K562 (cell line): ENCODE measurements at regions not wholly inside any gene's neighbourhood (a gene's known extent, or its start where the extent isn't known, plus 50 kb on each side); places are given as distances from the start of the nearest gene placed in this dataset.

Source experiments
- ATAC-seq: fragments of 200-7000 bp; cut with Tn5 transposase; 3 replicates; pipeline ENCODE4 v1.9.1; 2020; ENCODE audit warnings: moderate library complexity
- BruUV-seq: library from RNA; stranded (reverse); fragments of 400-500 nt; replicated peaks from 2 replicates; lab custom pipeline; 2021; lab: Mats Ljungman, UMichigan
- CTCF ChIA-PET: fragments of 300-600 bp; formaldehyde crosslinking; extraction: SDS; loops from one replicate; lab custom pipeline; 2021; ENCODE audit warnings: low intra/inter-chr PET ratio; lab: Yijun Ruan, JAX
- POLR2A ChIA-PET: fragments of 300-600, 350-650 bp; sonication (Branson Sonifier 250); formaldehyde crosslinking; extraction: SDS; loops from one replicate; lab custom pipeline; 2021; ENCODE audit warnings: antibody characterized with exemption, inconsistent platforms; lab: Yijun Ruan, JAX
- DNase-seq, 4 experiments: peaks; one replicate each; pipeline versions ENCODE4 v3.0.0 to v3.0.0-alpha.2; 2011 to 2018; ENCODE audit warnings: low spot score in 3 of 4, mixed read lengths in 3 of 4; ENCODE audit errors: extremely low read depth in 1 of 4
- FAIRE-seq: peaks from 2 replicates; lab custom pipeline; 2011; peaks lifted over from hg19 to GRCh38; lab: Jason Lieb, UNC
- H2AFZ ChIP-seq: 2 replicates; pipeline ENCODE4 v1.6.0; 2011; ENCODE audit warnings: low read depth, low read length, control low read depth, inconsistent platforms
- H3K27ac ChIP-seq: fragments of 200-600 bp; 3 replicates; pipeline ENCODE4 v1.8.0; 2011; ENCODE audit warnings: low read depth, mild to moderate bottlenecking, control low read depth, inconsistent platforms, low read length, moderate library complexity, mixed read lengths; ENCODE audit errors: extremely low read depth
- H3K27me3 ChIP-seq, 2 experiments: fragments of 300-600 bp in 1 of 2; 2 replicates in 1 of 2; 3 replicates in 1 of 2; pipeline versions ENCODE4 v1.6.0 to v1.8.0; 2011; ENCODE audit warnings: inconsistent platforms in 2 of 2, low read length in 2 of 2, mild to moderate bottlenecking in 1 of 2, mixed read lengths in 1 of 2, moderate library complexity in 1 of 2; ENCODE audit not compliant: control insufficient read depth in 2 of 2, insufficient read depth in 2 of 2
- H3K36me3 ChIP-seq: fragments of 300-600 bp; 3 replicates; pipeline ENCODE4 v1.8.0; 2011; ENCODE audit warnings: mild to moderate bottlenecking, low read length, inconsistent platforms; ENCODE audit not compliant: control insufficient read depth, insufficient read depth
- H3K4me1 ChIP-seq, 2 experiments: fragments of 200-600 bp in 1 of 2; replicated peaks in 1 of 2; 2 replicates in 1 of 2; 3 replicates in 1 of 2; pipeline versions ENCODE4 v1.5.1 to v1.8.0; 2011; ENCODE audit warnings: inconsistent platforms in 2 of 2, low read length in 2 of 2, mild to moderate bottlenecking in 1 of 2, mixed read lengths in 1 of 2, moderate library complexity in 1 of 2; ENCODE audit not compliant: control insufficient read depth in 2 of 2, insufficient read depth in 2 of 2
- H3K4me2 ChIP-seq: 2 replicates; pipeline ENCODE4 v1.6.1; 2011; ENCODE audit warnings: low read length, control low read depth, inconsistent platforms, mixed read lengths; ENCODE audit not compliant: insufficient read depth
- H3K4me3 ChIP-seq: fragments of 200-600 bp; sonication (generic), shearing (Covaris generic); 2 replicates; pipeline ENCODE4 v1.5.1; 2016; ENCODE audit warnings: control low read depth, inconsistent platforms
- H3K79me2 ChIP-seq: fragments of 200-600 bp; 3 replicates; pipeline ENCODE4 v1.8.0; 2011; ENCODE audit warnings: low read length, inconsistent platforms; ENCODE audit not compliant: control insufficient read depth, insufficient read depth
- H3K9ac ChIP-seq, 2 experiments: 2 replicates each; pipeline versions ENCODE4 v1.6.0 to v1.6.1; 2011; ENCODE audit warnings: low read depth in 2 of 2, low read length in 2 of 2, control low read depth in 1 of 2, inconsistent platforms in 1 of 2, mild to moderate bottlenecking in 1 of 2, mixed read lengths in 1 of 2; ENCODE audit not compliant: insufficient read depth in 1 of 2
- H3K9me1 ChIP-seq: one replicate; pipeline ENCODE4 v1.6.0; 2011; ENCODE audit warnings: inconsistent platforms, mild to moderate bottlenecking, low read length, moderate library complexity; ENCODE audit not compliant: control insufficient read depth, insufficient read depth
- H3K9me3 ChIP-seq: replicated peaks from 2 replicates; pipeline ENCODE4 v1.5.1; 2011; ENCODE audit warnings: low read depth, low read length, inconsistent platforms; ENCODE audit not compliant: control insufficient read depth, insufficient read depth
- H4K20me1 ChIP-seq: replicated peaks from 2 replicates; pipeline ENCODE4 v1.6.1; 2011; ENCODE audit warnings: low read length, inconsistent platforms, mixed read lengths; ENCODE audit not compliant: control insufficient read depth, insufficient read depth
- ARID2 ChIP-seq: fragments of 450-650 bp; IDR thresholded peaks from 2 replicates; pipeline ENCODE4 v1.6.1; 2017; ENCODE audit warnings: antibody characterized with exemption, mild to moderate bottlenecking
- CBX5 ChIP-seq: IDR thresholded peaks from 2 replicates; pipeline ENCODE4 v1.6.1; 2014; ENCODE audit warnings: low read depth, borderline replicate concordance
- PHF21A ChIP-seq: fragments of 450-650 bp; IDR thresholded peaks from 2 replicates; pipeline ENCODE4 v1.6.1; 2017; ENCODE audit warnings: low read depth, borderline replicate concordance
- RHOXF2B ChIP-seq: fragments of 250-450 bp; sonication (Bioruptor Pico); conservative IDR thresholded peaks from 2 replicates; pipeline ENCODE4 v1.5.1; 2021
- SIX5 ChIP-seq, 2 experiments: IDR thresholded peaks; 2 replicates each; pipeline ENCODE4 v1.6.1; 2011; ENCODE audit warnings: low read length in 2 of 2, borderline replicate concordance in 1 of 2, low read depth in 1 of 2, mild to moderate bottlenecking in 1 of 2, moderate library complexity in 1 of 2; ENCODE audit not compliant: insufficient read depth in 1 of 2
- TRIM28 ChIP-seq: fragments of 450-650 bp; IDR thresholded peaks from 2 replicates; pipeline ENCODE4 v1.6.1; 2017
- ZNF282 ChIP-seq: sonication (generic); formaldehyde crosslinking; IDR thresholded peaks from 2 replicates; pipeline ENCODE4 v1.8.1; 2023; ENCODE audit warnings: missing genetic modification reagents
- ZNF707 ChIP-seq: fragments of 250-450 bp; sonication (Bioruptor Pico); conservative IDR thresholded peaks from 2 replicates; pipeline ENCODE4 v1.8.0; 2022; ENCODE audit warnings: inconsistent platforms, mild to moderate bottlenecking, moderate library complexity
- WGBS: fragments of 100-300 bp; shearing (Covaris generic); methylation state at CpG from one replicate; pipeline ENCODE4 v1.1.6; 2016; ENCODE audit warnings: low coverage, mixed read lengths; ENCODE audit not compliant: insufficient coverage; ENCODE audit errors: missing lambda C conversion rate; 5-methylcytosine and 5-hydroxymethylcytosine counted together
- in situ Hi-C: fragments of 300-500 bp; cut with MboI; formaldehyde crosslinking; loops from 4 replicates; pipeline ENCODE4 v1.15.0; 2018; ENCODE audit warnings: inconsistent platforms, mixed read lengths
- intact Hi-C: fragments of 100-400 bp; cut with micrococcal nuclease; formaldehyde crosslinking; loops from 2 replicates; pipeline ENCODE4 v1.14.2; 2022
- TF ChIP-seq, protein P1 (sequence below): sonication (generic); formaldehyde crosslinking; IDR thresholded peaks from 2 replicates; pipeline ENCODE4 v1.8.0; 2022; ENCODE audit warnings: missing genetic modification reagents, mild to moderate bottlenecking, borderline replicate concordance

GRCh38 chr15:94930960-94931359 is 699.6 kb downstream of the MCTP2 start:
- Histone ChIP-seq H3K4me3 (no peak overlapping the region), H4K20me1 (no peaks in the 10 kb centered on the region), H3K4me2 (no peak overlapping the region), H3K27me3 (no peaks in the 10 kb centered on the region), H3K36me3 (no peaks in the 10 kb centered on the region), H3K9me3 (no peaks in the 10 kb centered on the region; the same call in none of the 2 replicates), H3K9me1 (no peaks in the 10 kb centered on the region), H3K9ac (no peak overlapping the region), H3K4me1 (no peaks in the 10 kb centered on the region), H3K79me2 (no peaks in the 10 kb centered on the region), H2AFZ (no peak overlapping the region), H3K27ac (no peak overlapping the region)
- in situ Hi-C loops (no loop called here), intact Hi-C loops (no loop called here)
- POLR2A ChIA-PET = no interaction called here
- DNase-seq (no peak), FAIRE-seq (no peak), ATAC-seq (no peak)
- WGBS = 91% methylated on average over 4 of the region's 4 CpGs
- CTCF ChIA-PET = no interaction called here
- BruUV-seq = no TSS peak
- TF ChIP-seq, protein P1, sequence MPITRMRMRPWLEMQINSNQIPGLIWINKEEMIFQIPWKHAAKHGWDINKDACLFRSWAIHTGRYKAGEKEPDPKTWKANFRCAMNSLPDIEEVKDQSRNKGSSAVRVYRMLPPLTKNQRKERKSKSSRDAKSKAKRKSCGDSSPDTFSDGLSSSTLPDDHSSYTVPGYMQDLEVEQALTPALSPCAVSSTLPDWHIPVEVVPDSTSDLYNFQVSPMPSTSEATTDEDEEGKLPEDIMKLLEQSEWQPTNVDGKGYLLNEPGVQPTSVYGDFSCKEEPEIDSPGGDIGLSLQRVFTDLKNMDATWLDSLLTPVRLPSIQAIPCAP = no peak
- TF ChIP-seq ARID2 (no peak), SIX5 (IDR thresholded peaks at IDR 0.05; ENCODE audit: borderline replicate concordance in 1 of 2, insufficient read depth in 1 of 2, low read depth in 1 of 2, low read length in 2 of 2) (no peak), RHOXF2B (CRISPR knock-in tag) (no peak), ZNF282 (CRISPR knock-in tag) (no peak)

DNA sequence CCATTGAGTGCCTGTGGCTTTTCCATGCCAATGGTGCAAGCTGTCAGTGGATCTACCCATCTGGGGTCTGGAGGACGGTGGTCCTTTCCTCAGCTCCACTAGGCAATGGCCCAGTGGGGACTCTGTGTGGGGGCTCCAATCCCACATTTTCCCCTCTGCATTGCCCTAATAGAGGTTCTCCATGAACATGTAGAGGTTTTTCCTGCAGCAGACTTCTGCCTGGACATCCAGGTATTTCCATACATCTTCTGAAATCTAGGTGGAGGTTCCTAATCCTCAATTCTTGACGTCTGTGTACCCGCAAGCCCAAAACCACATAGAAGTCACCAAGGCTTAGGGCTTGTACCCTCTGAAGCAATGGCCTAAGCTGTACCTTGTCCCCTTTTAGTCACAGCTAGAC is 703.1 kb downstream of the MCTP2 start:
- POLR2A ChIA-PET = no interaction called here

More for the DNA sequence above, 703.1 kb downstream of the MCTP2 start:
- TF ChIP-seq ZNF707 (CRISPR knock-in tag) (no peak), TRIM28 (peak; percentile 60; the same call in 1 of the 2 replicates), PHF21A (no peak), CBX5 (peak; percentile 72; the same call in 1 of the 2 replicates)
- TF ChIP-seq, all 486 proteins: peak for 2
- no peaks in the 10 kb centered on the region for H3K4me1 ChIP-seq
- DNase-seq = no peak
- ATAC-seq = no peak
- WGBS = 91% methylated on average over 2 of the region's 3 CpGs
- CTCF ChIA-PET = no interaction called here
- intact Hi-C loops (no loop called here), in situ Hi-C loops (no loop called here)
- BruUV-seq = no TSS peak
- H3K4me2 ChIP-seq = no peak overlapping the region
- H2AFZ ChIP-seq = no peak overlapping the region
- H3K27ac ChIP-seq = no peak overlapping the region
- H3K9ac ChIP-seq = no peak overlapping the region
- H3K9me1 ChIP-seq = no peaks in the 10 kb centered on the region
- FAIRE-seq = no peak
- H4K20me1 ChIP-seq = no peaks in the 10 kb centered on the region
- H3K79me2 ChIP-seq = no peaks in the 10 kb centered on the region
- no peak overlapping the region for H3K4me3 ChIP-seq
- no peaks in the 10 kb centered on the region; the same call in 2 of the 3 replicates for H3K36me3 ChIP-seq
- H3K9me3 ChIP-seq = no peaks in the 10 kb centered on the region; the same call in none of the 2 replicates
- H3K27me3 ChIP-seq = no peaks in the 10 kb centered on the region
